Liver (tissue), 2 donors: ENCODE measurements at regions not wholly inside any gene's neighbourhood (a gene's known extent, or its start where the extent isn't known, plus 50 kb on each side); places are given as distances from the start of the nearest gene placed in this dataset.

Source experiments
- CTCF ChIP-seq: fragments of 150-350 bp; IDR thresholded peaks from 2 replicates; pipeline ENCODE4 v1.5.1; 2017; ENCODE audit warnings: improper control_type of control experiment, low read depth, low read length; ENCODE audit not compliant: missing input control
- YY1 ChIP-seq: IDR thresholded peaks from 2 replicates; pipeline ENCODE4 v1.6.1; 2016; ENCODE audit warnings: antibody characterized with exemption, mild to moderate bottlenecking
- donor health status: healthy.

GRCh38 chr2:9145752-9146430 lies 60.7 kb upstream of the ASAP2 start:
- TF ChIP-seq CTCF (no peak), YY1 (no peak)
